ENCODE measurements at regions not wholly inside any gene's neighbourhood (a gene's known extent, or its start where the extent isn't known, plus 50 kb on each side); places are given as distances from the start of the nearest gene placed in this dataset.
A peak's percentile ranks its signal among the peaks of the same experiment; 100 is the strongest.

DNA sequence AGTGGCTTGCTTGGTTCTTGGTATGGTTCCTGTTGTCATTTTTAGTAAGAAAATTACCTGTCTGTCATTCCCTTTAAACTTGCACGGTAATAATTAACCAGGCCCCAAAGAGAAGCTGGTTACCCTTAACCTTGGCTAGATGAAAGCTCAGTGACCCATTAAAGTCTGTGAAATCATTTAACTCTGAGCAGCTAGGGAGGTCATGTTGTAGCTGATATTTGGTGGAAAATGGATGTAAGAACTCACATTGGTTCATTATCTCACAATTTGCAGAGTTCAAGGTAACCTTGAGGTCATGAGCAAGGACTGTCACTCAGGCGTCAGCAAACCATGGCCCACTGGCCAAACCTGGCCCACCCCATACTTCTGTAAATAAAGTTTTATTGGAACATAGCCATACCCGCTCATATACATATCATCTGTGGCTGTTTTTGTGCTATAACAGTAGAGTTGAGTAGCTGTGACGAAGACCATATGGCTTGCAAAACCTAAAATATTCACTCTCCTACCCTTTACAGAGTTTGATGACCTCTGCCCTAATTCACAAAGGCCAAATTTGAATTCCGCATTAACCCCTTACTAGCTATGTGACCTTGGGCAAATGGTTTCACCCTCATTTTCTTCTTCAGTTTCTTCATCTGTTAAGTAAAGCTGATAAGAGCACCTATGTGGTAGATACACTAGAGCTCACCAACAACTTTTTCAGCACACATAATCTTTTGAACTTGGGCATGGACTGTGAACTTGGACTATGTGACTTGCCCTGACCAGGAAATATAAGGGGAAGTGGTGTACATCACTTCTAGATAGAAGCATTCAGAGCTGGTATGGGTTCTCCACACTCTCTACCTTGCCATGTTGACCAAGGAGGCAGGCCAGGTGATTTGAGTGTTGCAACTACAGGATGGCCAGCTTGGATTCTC, 61.5 kb upstream of the CPEB4 start (continued):
- TF ChIP-seq HNF1A (IDR thresholded peaks at IDR 0.05; ENCODE audit: low read depth) (peak; percentile 90), HNF1A (CRISPR knock-in tag; IDR thresholded peaks at IDR 0.05; ENCODE audit: borderline replicate concordance) (peak; percentile 85; the same call in 1 of the 2 replicates), KDM4B (CRISPR knock-in tag; IDR thresholded peaks at IDR 0.05) (no peak), ZNF501 (CRISPR knock-in tag; IDR thresholded peaks at IDR 0.05) (no peak), TIGD3 (CRISPR knock-in tag; IDR thresholded peaks at IDR 0.05; ENCODE audit: borderline replicate concordance) (no peak), ZNF570 (CRISPR knock-in tag; IDR thresholded peaks at IDR 0.05; ENCODE audit: borderline replicate concordance) (no peak), ZNF766 (CRISPR knock-in tag; IDR thresholded peaks at IDR 0.05; ENCODE audit: borderline replicate concordance) (no peak), PCBP1 (IDR thresholded peaks at IDR 0.05; ENCODE audit: borderline replicate concordance, low read depth, low read length) (no peak), SNAI1 (CRISPR knock-in tag; IDR thresholded peaks at IDR 0.05; ENCODE audit: borderline replicate concordance) (no peak), AKAP8 (CRISPR knock-in tag; IDR thresholded peaks at IDR 0.05) (no peak), ZNF350 (CRISPR knock-in tag; IDR thresholded peaks at IDR 0.05; ENCODE audit: borderline replicate concordance, low read depth) (no peak), MBNL3 (CRISPR knock-in tag; conservative IDR thresholded peaks at IDR 0.05) (no peak), ZNF768 (CRISPR knock-in tag; IDR thresholded peaks at IDR 0.05) (no peak), GTF2F1 (IDR thresholded peaks at IDR 0.05; ENCODE audit: low read length) (no peak), CREBL2 (CRISPR knock-in tag; IDR thresholded peaks at IDR 0.05; ENCODE audit: borderline replicate concordance) (no peak), SP5 (CRISPR knock-in tag; IDR thresholded peaks at IDR 0.05; ENCODE audit: borderline replicate concordance, low read depth) (no peak; the same call in none of the 2 replicates)
- TF ChIP-seq, protein P1, sequence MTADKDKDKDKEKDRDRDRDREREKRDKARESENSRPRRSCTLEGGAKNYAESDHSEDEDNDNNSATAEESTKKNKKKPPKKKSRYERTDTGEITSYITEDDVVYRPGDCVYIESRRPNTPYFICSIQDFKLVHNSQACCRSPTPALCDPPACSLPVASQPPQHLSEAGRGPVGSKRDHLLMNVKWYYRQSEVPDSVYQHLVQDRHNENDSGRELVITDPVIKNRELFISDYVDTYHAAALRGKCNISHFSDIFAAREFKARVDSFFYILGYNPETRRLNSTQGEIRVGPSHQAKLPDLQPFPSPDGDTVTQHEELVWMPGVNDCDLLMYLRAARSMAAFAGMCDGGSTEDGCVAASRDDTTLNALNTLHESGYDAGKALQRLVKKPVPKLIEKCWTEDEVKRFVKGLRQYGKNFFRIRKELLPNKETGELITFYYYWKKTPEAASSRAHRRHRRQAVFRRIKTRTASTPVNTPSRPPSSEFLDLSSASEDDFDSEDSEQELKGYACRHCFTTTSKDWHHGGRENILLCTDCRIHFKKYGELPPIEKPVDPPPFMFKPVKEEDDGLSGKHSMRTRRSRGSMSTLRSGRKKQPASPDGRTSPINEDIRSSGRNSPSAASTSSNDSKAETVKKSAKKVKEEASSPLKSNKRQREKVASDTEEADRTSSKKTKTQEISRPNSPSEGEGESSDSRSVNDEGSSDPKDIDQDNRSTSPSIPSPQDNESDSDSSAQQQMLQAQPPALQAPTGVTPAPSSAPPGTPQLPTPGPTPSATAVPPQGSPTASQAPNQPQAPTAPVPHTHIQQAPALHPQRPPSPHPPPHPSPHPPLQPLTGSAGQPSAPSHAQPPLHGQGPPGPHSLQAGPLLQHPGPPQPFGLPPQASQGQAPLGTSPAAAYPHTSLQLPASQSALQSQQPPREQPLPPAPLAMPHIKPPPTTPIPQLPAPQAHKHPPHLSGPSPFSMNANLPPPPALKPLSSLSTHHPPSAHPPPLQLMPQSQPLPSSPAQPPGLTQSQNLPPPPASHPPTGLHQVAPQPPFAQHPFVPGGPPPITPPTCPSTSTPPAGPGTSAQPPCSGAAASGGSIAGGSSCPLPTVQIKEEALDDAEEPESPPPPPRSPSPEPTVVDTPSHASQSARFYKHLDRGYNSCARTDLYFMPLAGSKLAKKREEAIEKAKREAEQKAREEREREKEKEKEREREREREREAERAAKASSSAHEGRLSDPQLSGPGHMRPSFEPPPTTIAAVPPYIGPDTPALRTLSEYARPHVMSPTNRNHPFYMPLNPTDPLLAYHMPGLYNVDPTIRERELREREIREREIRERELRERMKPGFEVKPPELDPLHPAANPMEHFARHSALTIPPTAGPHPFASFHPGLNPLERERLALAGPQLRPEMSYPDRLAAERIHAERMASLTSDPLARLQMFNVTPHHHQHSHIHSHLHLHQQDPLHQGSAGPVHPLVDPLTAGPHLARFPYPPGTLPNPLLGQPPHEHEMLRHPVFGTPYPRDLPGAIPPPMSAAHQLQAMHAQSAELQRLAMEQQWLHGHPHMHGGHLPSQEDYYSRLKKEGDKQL (CRISPR knock-in tag; IDR thresholded peaks at IDR 0.05; ENCODE audit: low read depth) = no peak

Measured in HepG2 (cell line).